GM18867 (cell line): ENCODE measurements at regions not wholly inside any gene's neighbourhood (a gene's known extent, or its start where the extent isn't known, plus 50 kb on each side); places are given as distances from the start of the nearest gene placed in this dataset.
"Not testable (repeated sequence)": the region's sequence is repeated elsewhere in the genome, so short reads cannot be mapped to it uniquely, and the experiment has no call there.

ENCODE experiments used
- ATAC-seq: cut with Tn5 transposase; IDR thresholded peaks from one replicate; pipeline ENCODE4 v1.9.1; 2021; ENCODE audit warnings: mild to moderate bottlenecking, moderate library complexity; ENCODE audit not compliant: unreplicated experiment

DNA sequence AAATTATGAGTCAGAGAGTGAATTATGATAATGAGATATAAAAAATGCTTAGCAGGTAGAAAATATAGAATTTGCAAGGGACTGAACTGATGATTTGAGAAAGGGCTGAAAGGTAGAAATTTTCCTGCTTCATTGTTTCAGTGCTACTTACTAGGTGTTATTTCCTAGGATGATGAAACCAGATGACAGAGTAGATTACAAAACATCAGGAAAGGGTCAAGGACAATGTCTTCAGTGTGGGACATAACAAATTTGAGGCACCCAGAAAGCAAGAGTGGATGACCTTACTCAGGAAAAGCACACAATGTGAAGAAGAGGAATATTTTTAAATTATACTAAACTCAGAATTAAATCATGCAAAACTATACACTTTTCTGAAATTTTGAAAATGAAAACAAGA, 102.1 kb downstream of the SHCBP1 start:
- no peak for ATAC-seq

DNA sequence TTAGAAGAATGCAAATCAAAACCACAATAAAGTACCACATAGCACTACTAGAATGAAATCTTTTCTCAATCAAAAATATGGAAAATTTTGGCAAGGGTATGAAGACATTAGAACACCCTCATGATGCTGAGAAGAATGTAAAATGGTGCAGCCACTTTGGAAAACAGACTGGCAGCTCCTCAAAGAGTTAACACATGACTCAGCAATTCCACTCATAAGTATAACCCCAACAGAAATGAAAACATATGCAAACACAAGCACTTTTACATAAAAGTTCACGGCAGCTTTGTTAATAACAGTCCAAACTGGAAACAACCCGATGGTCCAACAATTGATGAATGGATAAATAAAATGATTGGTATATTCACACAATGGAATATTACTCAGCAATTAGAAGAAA, 124.5 kb downstream of the SHCBP1 start:
- no peak for ATAC-seq

DNA sequence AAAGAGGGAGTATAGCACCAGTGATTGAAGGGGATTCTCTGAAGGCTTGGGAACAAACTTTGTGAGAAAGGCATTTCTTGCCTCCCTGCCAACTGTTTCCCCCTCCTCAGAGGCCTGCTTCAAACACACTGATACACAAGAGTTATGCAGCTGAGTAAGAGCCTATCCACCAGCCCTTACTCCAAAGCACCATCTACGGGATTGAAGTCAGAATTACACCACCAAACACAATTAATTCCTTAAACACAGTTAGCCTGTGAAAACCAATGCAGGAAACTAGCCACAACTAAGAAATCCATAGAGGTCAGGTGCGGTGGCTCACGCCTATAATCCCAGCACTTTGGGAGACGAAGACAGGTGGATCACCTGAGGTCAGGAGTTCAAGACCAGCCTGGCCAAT, 138.3 kb downstream of the SHCBP1 start:
- ATAC-seq: no peak

DNA sequence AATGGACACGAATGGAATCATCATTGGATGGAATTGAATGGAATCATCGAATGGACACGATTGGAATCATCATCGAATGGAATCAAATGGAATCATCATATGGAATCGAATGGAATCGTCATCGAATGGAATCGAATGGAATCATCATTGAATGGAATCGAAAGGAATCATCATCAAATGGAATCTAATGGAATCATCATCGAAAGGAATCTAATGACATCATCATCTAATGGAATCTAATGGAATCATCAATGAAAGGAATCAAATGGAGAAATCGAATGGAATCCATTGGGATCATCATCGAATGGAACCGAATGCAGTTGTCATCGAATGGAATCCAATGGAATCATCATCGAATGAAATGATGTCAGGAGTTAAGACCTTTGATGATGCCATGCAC, 154.9 kb downstream of the SHCBP1 start:
- no peak for ATAC-seq

DNA sequence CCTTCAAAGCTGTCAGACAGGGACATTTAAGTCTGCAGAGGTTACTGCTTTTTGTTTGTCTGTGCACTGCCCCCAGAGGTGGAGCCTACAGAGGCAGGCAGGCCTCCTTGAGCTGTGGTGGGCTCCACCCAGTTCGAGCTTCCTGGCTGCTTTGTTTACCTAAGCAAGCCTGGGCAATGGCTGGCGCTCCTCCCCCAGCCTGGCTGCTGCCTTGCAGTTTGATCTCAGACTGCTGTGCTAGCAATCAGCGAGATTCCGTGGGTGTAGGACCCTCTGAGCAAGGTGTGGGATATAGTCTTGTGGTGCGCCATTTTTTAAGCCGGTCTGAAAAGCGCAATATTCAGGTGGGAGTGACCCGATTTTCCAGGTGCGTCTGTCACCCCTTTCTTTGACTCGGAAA, 166.4 kb downstream of the SHCBP1 start:
- ATAC-seq: not testable (repeated sequence)

DNA sequence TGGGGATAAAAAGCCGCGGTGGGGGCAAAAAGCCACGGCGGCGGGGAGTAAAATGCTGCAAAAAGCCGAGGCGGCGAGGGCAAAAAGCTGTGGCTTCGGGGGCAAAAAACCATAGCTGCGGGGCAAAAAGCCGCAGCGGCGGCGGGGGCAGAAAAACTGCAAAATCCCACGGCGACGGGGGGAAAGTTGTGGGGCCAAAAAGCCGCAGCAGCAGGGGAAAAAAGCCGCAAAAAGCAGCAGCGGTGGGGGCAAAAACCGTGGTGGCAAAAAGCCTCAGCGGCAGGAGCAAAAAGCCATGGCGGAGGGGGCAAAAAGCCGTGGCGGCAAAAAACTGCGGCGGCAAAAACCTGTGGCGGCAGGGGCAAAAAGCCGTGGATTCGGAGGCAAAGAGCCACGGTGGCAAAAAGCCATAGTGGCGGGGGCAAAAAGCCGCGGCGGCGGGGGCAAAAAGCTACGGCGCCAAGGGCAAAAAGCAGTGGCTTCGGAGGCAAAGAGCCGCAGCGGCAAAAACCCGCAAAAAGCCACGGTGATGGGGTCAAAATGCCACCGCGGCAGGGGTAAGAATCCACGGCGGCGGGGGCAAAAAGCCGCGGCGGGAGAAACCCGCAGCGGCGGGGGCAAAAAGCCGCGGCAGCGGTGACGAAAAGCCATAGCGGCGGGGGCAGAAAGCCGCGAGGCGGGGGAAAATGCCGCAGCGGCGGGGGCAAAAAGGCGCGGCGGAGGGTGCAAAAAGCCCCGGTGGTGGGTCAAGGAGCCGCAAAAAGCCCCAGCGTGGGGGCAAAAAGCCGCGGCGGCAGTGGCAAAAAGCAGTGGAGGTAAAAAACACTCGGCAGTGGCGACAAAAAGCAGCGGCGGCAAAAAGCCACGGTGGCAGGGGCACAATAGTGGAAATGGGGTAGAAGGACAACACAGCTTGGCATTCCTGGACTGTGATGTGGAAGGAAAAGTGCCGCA, 192.8 kb downstream of the SHCBP1 start:
- no peak for ATAC-seq

DNA sequence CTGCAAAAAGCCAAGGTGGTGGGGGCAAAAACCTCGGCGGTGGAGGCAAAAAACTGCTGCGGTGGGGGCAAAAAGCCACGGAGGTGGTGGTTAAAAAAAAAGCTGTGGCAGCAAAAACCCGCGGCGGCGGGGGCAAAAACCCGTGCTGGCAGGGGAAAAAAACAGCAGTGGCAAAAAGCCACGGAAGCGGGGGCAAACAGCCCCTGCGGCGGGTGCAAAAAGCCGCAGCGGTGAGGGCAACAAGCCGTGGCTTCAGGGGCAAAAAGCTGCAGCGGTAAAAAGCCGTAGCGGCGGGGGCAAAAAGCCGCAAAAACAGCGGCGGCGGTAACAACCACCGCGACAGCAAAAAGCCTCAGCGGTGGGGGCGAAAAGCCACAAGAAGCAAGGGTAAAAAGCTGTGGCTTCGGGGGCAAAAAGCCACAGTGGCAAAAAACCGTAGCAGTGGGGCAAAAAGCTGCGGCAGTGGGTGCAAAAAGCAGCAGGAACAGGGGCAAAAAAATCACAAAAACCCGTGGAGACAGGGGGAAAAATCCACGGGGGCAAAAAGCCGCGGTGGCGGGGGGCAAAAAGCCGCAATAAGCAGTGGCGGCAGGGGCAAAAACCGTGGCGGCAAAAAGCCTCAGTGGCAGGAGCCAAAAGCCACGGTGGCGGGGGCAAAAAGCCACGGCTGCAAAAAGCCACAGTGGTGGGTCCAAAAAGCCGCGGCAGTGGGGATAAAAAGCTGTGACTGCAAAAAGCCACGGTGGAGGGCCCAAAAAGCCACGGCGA, 193.7 kb downstream of the SHCBP1 start:
- ATAC-seq: no peak

DNA sequence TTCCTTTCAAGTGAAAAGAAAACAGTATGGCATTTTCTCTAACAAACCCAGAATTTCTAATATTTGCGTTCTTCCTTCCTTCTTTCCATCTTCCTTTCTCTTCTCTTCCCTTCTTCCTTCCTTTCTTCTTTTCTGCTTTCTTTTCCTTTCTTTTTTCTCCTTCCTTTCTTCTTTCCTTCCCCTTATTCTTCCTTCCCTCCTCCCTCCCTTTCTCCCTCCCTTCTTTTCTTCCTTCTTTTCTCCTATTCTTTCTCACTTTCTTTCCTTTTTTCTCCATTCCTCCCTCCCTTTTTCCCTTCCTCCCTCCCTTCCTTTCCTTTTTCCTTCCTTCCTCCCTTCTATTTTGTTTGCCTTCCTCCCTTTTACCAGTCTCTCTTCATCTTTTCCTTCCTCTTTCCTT, 194.8 kb downstream of the SHCBP1 start:
- ATAC-seq: no peak

DNA sequence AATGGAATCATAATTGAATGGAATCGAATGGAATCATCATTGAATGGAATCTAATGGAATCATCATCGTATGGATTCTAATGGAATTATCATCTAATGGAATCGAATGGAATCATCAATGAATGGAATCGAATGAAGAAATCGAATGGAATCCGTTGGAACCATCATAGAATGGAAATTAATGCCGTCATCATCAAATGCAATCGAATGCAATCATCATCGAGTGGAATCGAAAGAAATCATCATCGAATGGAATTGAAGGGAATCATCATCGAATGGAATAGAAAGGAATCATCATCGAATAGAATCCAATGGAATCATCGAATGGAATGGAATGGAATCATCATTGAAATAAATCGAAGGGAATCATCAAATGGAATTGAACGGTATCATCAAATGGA, 217.2 kb downstream of the SHCBP1 start:
- ATAC-seq: no peak

DNA sequence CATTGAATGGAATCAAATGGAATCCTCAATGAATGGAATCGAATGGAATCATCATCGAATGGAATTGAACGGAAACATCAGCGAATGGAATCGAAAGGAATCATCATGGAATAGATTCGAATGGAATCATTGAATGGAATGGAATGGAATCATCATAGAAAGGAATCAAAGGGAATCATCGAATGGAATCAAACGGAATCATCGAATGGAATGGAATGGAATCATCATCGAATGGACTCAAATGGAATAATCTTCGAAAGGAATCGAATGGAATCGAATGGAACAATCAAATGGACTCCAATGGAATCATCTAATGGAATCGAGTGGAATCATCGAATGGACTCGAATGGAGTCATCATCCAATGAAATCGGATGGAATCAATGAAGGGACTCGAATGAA, 222.6 kb downstream of the SHCBP1 start:
- ATAC-seq: not testable (repeated sequence)

DNA sequence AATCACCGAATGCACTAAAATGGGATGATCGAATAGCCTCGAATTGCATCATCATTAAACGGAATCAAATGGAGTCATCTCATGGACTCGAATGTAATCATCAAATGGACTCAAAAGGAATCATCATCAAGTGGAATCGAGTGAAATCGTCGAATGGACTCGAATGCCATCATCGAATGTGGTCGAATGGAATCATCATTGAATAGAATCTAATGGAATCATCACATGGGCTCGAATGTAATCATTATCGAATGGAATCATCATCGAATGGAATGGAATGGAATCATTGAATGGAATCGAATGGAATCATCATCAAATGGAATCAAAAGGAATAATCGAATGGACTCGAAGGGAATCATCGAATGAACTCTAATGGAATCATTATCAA, 224.3 kb downstream of the SHCBP1 start:
- ATAC-seq: not testable (repeated sequence)

DNA sequence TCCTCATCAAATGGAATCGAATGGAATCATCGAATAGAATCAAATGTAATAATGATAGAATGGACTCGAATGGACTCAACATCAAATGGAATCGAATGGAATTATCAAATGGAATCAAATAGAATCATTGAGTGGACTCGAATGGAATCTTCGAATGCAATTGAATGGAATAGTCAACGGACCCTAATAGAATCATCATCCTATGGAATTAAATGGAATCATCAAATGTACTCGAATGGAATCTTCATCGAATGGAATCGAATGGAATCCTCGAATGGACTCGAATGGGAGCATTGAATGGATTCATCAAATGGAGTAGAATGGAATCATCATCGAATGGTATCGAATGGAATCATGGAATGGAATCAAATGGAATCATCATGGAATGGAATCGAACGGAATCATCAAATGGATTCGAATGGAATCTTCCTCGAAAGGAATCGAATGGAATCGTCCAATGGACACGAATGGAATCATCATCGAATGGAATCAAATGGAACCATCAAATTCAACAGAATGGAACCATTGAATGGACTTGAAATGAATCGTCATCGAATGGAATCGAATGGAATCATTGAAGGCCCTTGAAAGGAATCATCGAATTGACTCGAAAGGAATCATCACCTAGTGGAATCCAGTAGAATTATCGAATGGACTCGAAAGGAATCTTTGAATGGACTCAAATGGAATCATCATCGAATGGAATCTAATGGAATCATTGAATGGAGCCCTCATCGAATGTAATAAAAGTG, 224.9 kb downstream of the SHCBP1 start:
- ATAC-seq: not testable (repeated sequence)

DNA sequence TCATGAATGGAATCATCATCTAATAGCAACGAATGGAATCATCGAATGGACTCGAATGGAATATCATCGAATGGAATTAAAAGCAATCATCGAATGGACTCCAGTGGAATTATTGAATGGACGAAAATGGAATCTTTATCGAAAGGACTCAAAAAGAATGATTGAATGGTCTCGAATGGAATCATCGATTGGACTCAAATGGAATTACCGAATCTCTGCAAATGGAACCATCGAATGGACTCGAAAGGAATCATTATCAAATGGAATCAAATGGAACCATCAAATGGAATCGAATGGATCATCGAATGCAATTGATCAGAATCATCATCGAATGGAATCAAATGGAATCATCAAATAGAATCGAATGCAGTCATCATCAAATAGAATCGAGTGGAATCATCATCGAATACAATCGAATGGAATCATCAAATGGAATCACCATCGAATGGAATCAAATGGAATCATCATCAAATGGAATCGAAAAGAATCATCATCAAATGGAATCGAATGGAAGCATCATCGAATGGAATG, 225.7 kb downstream of the SHCBP1 start:
- not testable (repeated sequence) for ATAC-seq

DNA sequence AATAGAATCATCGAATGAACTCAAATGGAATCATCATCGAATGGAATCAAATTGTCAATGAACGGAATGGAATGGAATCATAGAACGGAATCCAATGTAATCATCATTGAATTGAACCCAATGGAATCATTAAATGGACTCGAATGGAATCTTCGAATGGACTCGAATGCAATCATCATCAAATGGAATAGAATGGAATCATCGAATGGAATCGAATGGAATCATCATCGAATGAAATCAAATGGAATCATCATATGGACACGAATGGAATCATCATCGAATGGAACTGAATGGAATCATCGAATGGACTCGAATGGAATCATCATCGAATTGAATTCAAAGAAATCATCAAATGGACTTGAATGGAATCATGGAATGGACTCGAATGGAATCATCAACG, 226.2 kb downstream of the SHCBP1 start:
- not testable (repeated sequence) for ATAC-seq

DNA sequence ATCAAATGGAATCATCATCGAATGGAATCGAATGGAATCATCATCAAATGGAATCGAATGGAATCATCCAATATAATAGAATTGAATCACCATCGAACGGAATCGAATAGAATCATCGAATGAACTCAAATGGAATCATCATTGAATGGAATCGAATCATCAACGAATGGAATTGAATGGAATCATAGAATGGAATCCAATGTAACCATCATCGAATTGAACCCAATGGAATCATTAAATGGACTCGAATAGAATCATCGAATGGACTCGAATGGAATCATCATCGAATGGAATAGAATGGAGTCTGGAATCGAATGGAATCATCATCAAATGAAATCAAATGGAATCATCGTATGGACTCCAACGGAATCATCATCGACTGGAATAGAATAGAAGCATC, 227.0 kb downstream of the SHCBP1 start:
- ATAC-seq: not testable (repeated sequence)

DNA sequence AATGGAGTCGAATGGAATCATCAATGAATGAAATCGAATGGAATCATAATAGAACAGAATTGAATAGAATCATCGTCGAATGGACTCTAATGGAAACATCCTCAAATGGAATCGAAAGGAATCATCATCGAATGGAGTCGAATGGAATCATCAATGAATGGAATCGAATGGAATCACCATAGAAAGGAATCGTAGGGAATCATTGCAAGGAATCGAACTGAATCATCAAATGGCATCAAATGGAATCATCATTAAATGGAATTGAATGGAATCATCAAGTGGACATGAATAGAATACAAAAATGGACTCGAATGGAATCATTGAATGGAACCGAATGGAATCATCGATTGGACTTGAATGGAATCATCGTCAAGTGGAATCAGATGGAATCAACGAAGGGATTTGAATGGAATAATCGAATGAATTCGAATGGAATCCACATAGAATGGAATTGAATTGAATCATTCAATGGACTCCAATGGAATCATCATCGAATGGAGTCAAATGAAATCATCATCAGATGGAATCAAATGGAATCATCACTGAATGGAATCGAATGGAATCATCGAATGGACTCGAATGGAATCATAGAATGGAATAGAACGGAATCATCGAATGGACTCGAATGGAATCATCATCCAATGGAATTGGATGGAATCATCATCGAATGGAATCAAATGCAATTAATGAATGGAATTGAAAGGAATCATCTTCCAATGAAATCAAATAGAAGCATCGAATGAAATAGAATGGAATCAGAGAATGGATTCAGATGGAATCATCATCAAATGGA, 228.1 kb downstream of the SHCBP1 start:
- ATAC-seq: not testable (repeated sequence)

DNA sequence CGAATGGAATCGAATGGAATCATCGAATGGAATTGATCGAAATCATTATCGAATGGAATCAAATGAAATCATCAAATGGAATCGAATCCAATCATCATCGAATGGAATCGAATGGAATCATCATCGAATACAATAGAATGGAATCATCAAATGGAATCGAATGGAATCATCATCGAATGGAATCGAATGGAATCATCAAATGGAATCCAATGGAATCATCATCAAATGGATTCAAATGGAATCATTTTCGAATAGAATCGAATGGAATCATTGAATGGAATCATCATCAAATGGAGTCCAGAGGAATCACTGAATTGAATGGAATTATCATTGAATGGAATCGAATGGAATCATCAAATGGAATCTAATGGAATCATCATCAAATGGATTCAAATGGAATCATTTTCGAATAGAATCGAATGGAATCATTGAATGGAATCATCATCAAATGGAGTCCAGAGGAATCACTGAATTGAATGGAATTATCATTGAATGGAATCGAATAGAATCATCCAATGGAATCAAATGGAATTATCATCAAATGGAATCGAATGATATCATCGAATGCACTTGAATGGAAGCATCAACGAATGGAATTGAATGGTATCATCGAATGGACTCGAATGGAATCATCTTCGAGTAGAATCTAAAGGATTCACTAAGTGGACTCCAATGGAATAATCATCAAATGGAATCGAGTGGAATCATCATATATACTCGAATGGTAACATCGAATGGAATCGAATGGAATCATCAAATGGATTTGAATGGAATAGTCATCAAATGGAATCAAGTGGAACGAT, 230.3 kb downstream of the SHCBP1 start:
- ATAC-seq: not testable (repeated sequence)

DNA sequence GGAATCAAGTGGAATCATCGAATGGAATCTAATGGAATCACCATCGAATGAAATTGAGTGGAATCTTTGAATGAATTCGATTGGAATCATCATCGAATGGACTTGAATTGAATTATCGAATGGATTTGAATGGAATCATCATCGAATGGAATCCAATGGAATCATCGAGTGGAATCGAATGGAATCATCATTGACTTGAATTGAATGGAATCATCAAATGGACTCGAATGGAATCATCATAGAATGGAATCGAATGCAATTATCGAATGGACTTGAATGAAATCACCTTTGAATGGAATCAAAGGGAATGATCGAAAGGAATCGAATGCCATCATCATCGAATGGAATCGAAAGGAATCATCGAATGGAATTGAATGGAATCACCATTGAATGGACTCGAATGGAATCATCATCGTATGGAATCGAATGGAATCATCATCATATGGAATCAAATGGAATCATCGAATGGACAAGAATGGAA, 231.6 kb downstream of the SHCBP1 start:
- ATAC-seq: not testable (repeated sequence)

DNA sequence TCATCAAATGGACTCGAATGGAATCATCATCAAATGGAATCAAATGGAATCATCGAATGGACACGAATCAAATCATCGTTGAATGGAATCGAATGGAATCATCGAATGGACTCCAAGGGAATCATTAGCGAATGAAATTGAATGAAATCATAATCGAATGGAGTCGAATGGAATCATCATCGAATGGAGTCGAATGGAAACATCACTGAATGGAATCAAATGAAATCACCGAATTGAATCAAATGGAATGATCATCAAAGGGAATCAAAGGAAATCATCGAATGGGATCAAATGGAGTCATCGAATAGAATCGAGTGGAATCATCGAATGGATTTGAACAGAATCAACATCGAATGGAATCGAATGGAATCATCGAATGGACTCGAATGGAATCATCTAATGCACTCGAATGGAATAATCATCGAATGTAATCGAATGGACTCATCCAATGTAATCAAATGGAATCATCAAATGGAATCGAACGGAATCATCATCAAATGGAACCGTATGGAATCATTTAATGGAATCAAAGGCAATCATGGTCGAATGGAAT, 232.2 kb downstream of the SHCBP1 start:
- ATAC-seq: not testable (repeated sequence)
